Peyer's patch (tissue), 4 donors: ENCODE measurements at regions not wholly inside any gene's neighbourhood (a gene's known extent, or its start where the extent isn't known, plus 50 kb on each side); places are given as distances from the start of the nearest gene placed in this dataset.

Experiments used
- POLR2A ChIP-seq, 2 donors: fragments of 450-650 bp; IDR thresholded peaks; one replicate each; pipeline ENCODE4 v1.5.1; 2017; ENCODE audit warnings: antibody characterized with exemption in 2 of 2, mild to moderate bottlenecking in 2 of 2, moderate library complexity in 2 of 2
- TF ChIP-seq, protein P1 (sequence below), 6 experiments: fragments of 450-650 bp in 4 of 6; fragments of 200-600 bp in 2 of 6; sonication (generic) in 1 of 6; IDR thresholded peaks; one replicate each; pipeline ENCODE4 v1.5.1; 2017 to 2019; ENCODE audit warnings: antibody characterized with exemption in 6 of 6, mild to moderate bottlenecking in 3 of 6, moderate library complexity in 1 of 6

DNA sequence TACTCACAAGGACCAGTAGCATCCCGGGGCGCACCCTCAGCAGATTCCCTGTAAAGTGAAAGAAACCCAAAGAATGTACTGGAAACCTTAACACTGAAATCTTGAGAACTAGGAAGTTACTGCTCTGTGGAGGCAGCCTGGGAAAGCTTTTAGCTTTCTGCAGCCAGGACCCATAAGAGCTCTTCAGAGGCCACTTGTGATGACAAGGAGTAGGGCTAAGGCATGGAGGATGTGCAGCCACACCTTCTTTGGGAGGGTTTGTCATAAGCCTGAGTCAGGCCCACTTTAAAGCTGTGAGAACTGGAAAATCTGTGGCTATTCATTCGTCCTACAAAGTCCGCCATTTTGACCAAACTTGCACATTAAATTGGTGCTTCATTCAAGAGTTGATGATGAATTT, 291.1 kb upstream of the TLE4 start:
- TF ChIP-seq, protein P1, sequence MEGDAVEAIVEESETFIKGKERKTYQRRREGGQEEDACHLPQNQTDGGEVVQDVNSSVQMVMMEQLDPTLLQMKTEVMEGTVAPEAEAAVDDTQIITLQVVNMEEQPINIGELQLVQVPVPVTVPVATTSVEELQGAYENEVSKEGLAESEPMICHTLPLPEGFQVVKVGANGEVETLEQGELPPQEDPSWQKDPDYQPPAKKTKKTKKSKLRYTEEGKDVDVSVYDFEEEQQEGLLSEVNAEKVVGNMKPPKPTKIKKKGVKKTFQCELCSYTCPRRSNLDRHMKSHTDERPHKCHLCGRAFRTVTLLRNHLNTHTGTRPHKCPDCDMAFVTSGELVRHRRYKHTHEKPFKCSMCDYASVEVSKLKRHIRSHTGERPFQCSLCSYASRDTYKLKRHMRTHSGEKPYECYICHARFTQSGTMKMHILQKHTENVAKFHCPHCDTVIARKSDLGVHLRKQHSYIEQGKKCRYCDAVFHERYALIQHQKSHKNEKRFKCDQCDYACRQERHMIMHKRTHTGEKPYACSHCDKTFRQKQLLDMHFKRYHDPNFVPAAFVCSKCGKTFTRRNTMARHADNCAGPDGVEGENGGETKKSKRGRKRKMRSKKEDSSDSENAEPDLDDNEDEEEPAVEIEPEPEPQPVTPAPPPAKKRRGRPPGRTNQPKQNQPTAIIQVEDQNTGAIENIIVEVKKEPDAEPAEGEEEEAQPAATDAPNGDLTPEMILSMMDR (IDR thresholded peaks at IDR 0.05), result no peak
- TF ChIP-seq POLR2A (IDR thresholded peaks at IDR 0.05), result no peak
